ENCODE measurements at regions not wholly inside any gene's neighbourhood (a gene's known extent, or its start where the extent isn't known, plus 50 kb on each side); places are given as distances from the start of the nearest gene placed in this dataset.
A peak's percentile ranks its signal among the peaks of the same experiment; 100 is the strongest.

DNA sequence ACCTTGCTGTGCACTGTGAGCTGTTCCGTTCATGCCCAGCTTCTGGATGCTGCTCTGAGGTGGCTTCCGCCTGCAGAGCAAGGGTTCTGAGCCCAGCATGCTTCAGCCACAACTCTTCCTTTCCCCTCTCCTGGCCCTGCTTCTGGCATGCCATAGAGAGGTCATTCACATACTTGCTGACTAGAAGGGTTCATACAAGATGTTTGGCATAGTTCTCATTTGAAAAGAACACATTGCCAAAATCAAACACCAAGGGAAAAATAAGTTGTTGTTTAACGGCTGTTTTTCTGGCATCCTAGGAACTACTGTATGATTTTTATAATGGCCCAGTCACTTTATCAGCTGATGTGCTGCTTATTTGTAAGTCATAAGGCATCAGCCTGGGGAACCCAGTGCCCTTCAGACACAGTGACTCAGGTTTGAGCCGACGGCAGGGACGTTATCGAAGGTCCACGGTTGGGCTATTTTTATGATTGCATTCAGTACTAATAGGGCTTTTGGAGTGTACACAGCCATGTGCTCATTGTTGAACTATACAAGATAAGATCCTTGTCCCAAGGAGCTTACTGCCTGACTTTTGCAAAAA lies 53.9 kb upstream of the CTAGE1 start:
- H3K36me3 ChIP-seq, result no peaks in the 10 kb centered on the region
- no peak overlapping the region for H3K4me3 ChIP-seq
- TF ChIP-seq, protein P1, sequence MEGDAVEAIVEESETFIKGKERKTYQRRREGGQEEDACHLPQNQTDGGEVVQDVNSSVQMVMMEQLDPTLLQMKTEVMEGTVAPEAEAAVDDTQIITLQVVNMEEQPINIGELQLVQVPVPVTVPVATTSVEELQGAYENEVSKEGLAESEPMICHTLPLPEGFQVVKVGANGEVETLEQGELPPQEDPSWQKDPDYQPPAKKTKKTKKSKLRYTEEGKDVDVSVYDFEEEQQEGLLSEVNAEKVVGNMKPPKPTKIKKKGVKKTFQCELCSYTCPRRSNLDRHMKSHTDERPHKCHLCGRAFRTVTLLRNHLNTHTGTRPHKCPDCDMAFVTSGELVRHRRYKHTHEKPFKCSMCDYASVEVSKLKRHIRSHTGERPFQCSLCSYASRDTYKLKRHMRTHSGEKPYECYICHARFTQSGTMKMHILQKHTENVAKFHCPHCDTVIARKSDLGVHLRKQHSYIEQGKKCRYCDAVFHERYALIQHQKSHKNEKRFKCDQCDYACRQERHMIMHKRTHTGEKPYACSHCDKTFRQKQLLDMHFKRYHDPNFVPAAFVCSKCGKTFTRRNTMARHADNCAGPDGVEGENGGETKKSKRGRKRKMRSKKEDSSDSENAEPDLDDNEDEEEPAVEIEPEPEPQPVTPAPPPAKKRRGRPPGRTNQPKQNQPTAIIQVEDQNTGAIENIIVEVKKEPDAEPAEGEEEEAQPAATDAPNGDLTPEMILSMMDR (IDR thresholded peaks at IDR 0.05), result no peak
- DNase-seq, result no peak
- no peaks in the 10 kb centered on the region for H3K9me3 ChIP-seq
- peak overlapping the region; percentile 63 for H3K27ac ChIP-seq
- intact Hi-C loops (cut with DNase I), result no loop called here
- peak; percentile 59 for ATAC-seq
- H3K27me3 ChIP-seq, result no peaks in the 10 kb centered on the region
- peaks cover 38% of the 10 kb centered on the region for H3K4me1 ChIP-seq

DNA sequence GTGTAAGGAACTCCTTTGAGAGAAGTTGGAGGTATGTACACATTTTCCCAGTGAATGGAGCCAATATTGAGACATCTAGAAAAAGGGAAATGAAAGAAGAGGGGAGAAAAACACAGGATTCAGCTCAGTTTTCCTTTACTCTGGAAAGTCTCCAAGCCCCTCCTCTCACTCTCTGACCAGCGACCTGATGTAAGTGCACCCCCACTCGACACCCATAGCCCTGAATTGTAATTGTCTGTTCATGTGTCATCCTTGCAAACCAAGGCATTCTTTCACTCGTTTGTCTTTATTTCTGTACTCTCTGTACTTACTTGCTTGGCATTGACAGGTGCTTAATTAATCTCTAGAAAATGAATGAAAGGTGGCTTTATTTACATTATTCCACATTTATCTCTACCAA lies 55.7 kb upstream of the CTAGE1 start:
- ATAC-seq, result no peak
- Histone ChIP-seq H3K9me3 (no peaks in the 10 kb centered on the region), H3K36me3 (no peaks in the 10 kb centered on the region), H3K27me3 (no peaks in the 10 kb centered on the region), H3K27ac (no peak overlapping the region), H3K4me1 (peaks cover 32% of the 10 kb centered on the region), H3K4me3 (no peak overlapping the region)
- TF ChIP-seq, protein P1 (IDR thresholded peaks at IDR 0.05), result no peak
- intact Hi-C loops (cut with DNase I), result no loop called here
- DNase-seq, result no peak

DNA sequence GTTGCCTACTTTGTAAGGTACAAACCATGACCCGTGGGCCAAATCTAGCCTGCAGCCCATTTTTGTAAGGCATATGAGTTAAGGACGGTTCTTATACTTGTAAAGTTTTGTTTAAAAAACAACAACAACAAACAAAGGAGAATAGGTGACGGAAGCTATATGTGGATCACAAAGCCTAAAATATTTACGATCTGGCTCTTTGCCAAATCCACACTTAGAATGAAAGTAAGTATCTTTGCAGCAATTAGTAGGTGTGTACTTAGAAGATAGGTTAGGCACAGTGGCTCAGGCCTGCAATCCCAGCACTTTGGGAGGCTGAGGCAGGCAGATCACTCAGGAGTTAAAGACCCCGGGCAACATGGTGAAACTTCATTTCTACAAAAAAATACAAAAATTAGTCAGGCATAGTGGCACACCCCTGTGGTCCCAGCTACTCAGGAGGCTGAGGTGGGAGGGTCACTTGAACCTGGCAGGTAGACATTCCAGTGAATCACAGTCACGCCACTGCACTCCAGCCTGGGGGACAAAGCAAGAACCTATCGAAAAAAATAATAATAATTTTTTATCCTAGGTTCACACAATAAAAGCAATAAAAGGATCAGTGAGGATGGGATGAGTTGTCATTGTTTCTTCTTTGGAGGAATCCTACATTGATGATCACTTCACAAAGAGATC lies 57.8 kb upstream of the CTAGE1 start:
- no peaks in the 10 kb centered on the region for H3K36me3 ChIP-seq
- no peaks in the 10 kb centered on the region for H3K27me3 ChIP-seq
- no peak overlapping the region for H3K4me3 ChIP-seq
- no peak overlapping the region for H3K27ac ChIP-seq
- intact Hi-C loops (cut with DNase I), result no loop called here
- TF ChIP-seq, protein P1 (IDR thresholded peaks at IDR 0.05), result no peak
- peaks cover 17% of the 10 kb centered on the region for H3K4me1 ChIP-seq
- H3K9me3 ChIP-seq, result no peaks in the 10 kb centered on the region
- DNase-seq, result no peak
- no peak for ATAC-seq

DNA sequence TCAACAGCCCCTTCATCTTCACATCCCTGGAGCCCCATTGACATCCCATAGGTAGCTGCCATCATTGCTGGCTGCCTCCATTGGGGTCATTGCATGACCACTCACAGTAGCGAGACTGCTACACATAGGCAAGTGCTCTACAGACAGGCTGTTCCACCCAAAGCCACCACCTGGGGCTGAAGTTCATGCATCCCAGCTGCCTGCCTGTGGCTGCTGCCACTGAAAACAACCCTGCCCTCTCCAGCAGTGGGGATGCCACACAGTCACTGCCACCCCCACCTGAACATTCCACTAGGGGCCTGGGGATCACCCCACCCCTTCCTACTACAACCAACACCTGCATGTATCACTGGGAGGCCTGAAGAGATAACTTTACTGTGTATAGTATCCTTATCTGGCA lies 59.5 kb upstream of the CTAGE1 start:
- H3K4me3 ChIP-seq, result no peak overlapping the region
- no peak overlapping the region for H3K27ac ChIP-seq
- DNase-seq (no peak), ATAC-seq (no peak)
- no peaks in the 10 kb centered on the region for H3K27me3 ChIP-seq
- intact Hi-C loops (cut with DNase I), result no loop called here
- no peaks in the 10 kb centered on the region for H3K36me3 ChIP-seq
- no peaks in the 10 kb centered on the region for H3K9me3 ChIP-seq
- peaks cover under 1% of the 10 kb centered on the region for H3K4me1 ChIP-seq
- TF ChIP-seq, protein P1 (IDR thresholded peaks at IDR 0.05), result no peak

DNA sequence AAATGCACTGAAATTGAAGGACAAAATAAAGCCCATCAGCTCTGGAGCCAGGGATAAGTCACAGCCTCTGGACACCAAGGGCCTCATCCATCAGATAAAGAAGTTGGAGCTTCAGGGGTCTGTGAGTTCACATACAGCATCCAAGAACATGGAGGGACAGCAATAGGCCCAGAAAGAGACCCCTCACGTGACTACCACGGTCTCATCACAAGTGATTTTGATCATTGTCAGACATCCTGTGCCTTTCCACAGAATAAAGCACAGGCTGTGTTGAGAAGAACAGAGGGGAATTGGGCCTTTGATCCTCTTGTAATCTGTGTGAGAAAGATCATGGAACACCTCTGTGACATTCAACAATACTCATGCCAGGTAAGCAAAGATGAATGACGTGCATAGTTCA lies 65.2 kb upstream of the CTAGE1 start:
- H3K27me3 ChIP-seq, result no peaks in the 10 kb centered on the region
- DNase-seq (no peak), ATAC-seq (no peak)
- H3K27ac ChIP-seq, result no peak overlapping the region
- no peaks in the 10 kb centered on the region for H3K36me3 ChIP-seq
- intact Hi-C loops (cut with DNase I), result no loop called here
- no peak overlapping the region for H3K4me3 ChIP-seq
- H3K9me3 ChIP-seq, result no peaks in the 10 kb centered on the region
- no peaks in the 10 kb centered on the region for H3K4me1 ChIP-seq
- TF ChIP-seq, protein P1 (IDR thresholded peaks at IDR 0.05), result no peak

Data from upper lobe of right lung (tissue), 1 donor.